Stimulated activated CD8-positive, alpha-beta memory T cell treated with anti-CD3 and anti-CD28 coated beads, Interleukin-12 subunit alpha, Interleukin-12 subunit beta, amount 100 ng/mL, for 24 hours (primary cell): ENCODE measurements at regions not wholly inside any gene's neighbourhood (a gene's known extent, or its start where the extent isn't known, plus 50 kb on each side); places are given as distances from the start of the nearest gene placed in this dataset.
"Not testable (repeated sequence)": the region's sequence is repeated elsewhere in the genome, so short reads cannot be mapped to it uniquely, and the experiment has no call there.

Source experiments
- DNase-seq: peaks from one replicate; pipeline ENCODE4 v3.0.0-alpha.2; 2020; ENCODE audit errors: extremely low read depth

GRCh38 chr5:39760385-39761198, 335.8 kb upstream of the DAB2 start:
- DNase-seq = no peak

- DNase-seq = no peak
These were observed 334.9 kb upstream of the DAB2 start for GRCh38 chr5:39759701-39760100.

- no peak for DNase-seq
These were observed 333.6 kb upstream of the DAB2 start for GRCh38 chr5:39758426-39758825.

- DNase-seq = no peak
These were observed 332.4 kb upstream of the DAB2 start for GRCh38 chr5:39757131-39757530.

- no peak for DNase-seq
These were observed 331.2 kb upstream of the DAB2 start for GRCh38 chr5:39755986-39756385.

DNA sequence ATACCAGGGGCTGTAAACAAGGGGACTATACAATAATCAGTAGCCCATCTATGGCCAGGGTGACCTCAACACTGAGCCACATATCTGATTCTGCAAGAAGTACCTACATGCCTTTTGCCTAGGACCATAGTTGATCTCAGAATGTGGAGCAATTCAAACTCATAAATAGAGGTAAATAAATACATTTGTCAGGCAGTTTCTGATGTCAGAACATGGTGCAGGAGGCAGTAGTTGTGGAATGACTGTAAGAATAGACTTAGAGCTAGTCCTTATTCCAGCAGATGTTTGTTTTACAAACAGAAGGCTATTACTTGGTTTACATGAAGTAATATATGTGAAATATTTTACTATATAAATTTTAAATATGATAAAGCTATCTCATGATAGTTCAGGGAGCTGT, 330.7 kb upstream of the DAB2 start:
- no peak for DNase-seq

DNA sequence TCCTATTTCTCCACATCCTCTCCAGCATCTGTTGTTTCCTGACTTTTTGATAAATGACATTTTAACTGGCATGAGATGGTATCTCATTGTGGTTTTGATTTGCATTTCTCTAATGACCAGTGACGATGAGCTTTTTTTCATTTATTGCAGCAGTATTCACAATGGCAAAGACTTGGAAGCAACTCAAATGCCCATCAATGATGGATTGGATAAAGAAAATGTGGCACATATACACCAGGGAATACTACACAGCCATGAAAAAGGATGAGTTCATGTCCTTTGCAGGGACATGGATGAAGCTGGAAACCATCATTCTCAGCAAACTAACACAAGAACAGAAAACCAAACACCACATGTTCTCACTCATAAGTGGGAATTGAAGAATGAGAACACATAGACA, 329.0 kb upstream of the DAB2 start:
- not testable (repeated sequence) for DNase-seq

DNA sequence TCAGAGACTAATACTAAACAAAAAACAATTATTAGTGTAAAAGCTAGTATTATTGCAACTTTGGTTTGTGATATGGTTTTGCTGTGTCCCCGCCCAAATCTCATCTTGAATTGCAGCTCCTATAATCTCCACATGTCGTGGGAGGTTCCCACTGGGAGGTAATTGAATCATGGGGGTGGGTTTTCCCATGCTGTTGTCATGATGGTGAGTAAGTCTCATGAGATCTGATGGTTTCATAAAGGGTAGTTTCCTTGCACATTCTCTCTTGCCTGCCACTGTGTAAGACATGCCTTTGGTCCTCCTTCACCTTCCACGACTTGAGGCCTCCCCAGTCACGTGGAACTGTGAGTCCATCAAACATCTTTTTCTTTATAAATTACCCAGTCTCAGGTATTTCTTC, 325.9 kb upstream of the DAB2 start:
- no peak for DNase-seq

DNA sequence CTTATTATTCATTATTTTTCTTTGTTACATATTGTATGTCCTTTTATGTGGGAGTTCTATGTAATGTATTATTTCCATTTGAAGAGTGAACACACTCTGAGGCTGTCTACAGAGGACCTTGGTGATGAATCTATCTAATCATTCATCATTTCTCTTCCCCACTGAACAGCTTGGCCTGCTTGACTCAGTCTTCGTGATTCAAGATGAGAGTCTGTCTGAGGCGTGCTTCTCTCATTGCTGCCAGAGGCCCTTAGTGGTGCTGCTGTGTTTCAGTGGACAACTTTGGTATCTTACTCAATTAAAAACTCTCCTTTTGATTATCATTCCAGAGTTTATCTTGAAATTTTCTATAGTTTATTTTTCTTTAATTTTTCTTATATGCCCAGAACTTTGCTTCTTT, 318.1 kb upstream of the DAB2 start:
- DNase-seq = no peak

- no peak for DNase-seq
These were observed 315.6 kb upstream of the DAB2 start for GRCh38 chr5:39740404-39740803.

DNA sequence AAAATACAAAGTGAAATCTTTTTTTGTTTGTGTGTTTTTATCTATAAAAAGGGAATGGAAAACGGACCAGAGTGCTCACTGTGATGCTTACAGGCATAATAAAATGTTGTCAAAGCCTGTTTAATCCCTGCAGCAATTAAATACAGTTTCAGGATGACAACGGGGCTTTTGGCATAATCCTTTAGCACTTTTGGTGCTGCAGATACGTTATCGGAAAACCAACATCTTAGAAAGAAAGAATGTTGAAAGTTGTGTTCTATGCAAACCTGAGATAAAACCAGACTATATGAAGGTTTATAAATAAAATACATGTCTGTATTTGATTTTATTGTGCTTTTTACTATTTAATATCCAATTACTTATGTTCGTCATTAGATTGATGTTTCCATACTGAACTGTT, 307.4 kb upstream of the DAB2 start:
- DNase-seq = no peak

GRCh38 chr5:39730699-39731098, 305.9 kb upstream of the DAB2 start:
- DNase-seq = no peak

GRCh38 chr5:39730006-39730405, 305.2 kb upstream of the DAB2 start:
- DNase-seq = no peak

- DNase-seq = no peak
These were observed 301.7 kb upstream of the DAB2 start for GRCh38 chr5:39726467-39726866.

GRCh38 chr5:39721394-39721793, 296.6 kb upstream of the DAB2 start:
- DNase-seq = no peak

DNA sequence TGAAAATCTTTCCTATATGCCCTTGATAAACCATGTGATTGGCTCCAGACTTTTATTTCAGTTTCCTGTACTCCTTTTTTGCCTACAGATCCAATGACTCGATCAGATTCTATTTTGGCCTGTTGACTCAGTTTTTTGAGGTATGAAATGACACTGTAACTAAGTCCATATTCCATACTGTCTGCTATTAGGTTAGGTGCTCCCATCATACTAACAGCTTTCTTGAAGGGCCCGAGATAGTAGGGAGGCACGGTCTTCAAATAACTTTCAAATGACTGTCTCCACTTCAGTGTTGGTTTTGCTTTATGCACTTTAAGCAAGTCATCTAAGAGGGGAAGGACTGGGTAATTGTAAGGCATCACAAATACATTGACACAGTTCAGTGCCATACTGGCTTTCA, 295.4 kb upstream of the DAB2 start:
- DNase-seq = no peak

DNA sequence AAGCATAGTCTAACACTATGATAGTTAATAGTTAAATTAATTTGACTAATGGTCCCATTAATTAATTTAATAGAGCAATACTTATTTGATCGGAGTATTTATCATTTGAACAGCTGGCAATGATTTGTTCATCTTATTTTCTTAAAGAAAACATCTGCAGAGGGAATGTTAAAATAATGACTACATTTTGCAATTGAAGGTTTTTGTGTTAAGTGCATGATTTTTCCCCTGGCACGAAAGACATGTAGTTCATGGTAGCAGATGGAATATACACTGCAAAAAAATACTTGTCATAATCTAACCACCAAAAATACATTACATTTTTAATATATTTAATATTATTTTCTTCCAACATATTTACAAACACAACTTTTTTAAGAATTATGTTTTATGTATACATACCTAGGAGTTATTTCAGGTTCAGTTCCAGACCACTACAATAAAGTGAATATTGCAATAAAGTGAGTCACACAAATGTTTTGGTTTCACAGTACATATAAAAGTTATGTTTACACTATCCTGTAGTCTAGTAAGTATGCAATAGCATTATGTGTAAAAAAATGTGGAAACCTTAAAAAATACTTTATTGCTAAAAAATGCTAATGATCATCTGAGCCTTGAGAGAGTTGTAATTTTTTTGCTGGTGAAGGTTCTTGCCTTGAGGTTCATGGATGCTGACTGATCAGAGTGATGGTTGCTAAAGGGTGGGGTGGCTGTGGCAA, 292.6 kb upstream of the DAB2 start:
- DNase-seq = no peak

GRCh38 chr5:39716532-39717028, 291.8 kb upstream of the DAB2 start:
- peak; percentile 3 for DNase-seq

GRCh38 chr5:39714036-39714698, 289.4 kb upstream of the DAB2 start:
- peak; percentile 7 for DNase-seq

GRCh38 chr5:39713250-39713916, 288.6 kb upstream of the DAB2 start:
- DNase-seq = no peak

- DNase-seq = no peak
These were observed 287.8 kb upstream of the DAB2 start for GRCh38 chr5:39712316-39713249.
